Ecto neural progenitor cell (in vitro differentiated cells): ENCODE measurements at regions not wholly inside any gene's neighbourhood (a gene's known extent, or its start where the extent isn't known, plus 50 kb on each side); places are given as distances from the start of the nearest gene placed in this dataset.
"Not testable (repeated sequence)": the region's sequence is repeated elsewhere in the genome, so short reads cannot be mapped to it uniquely, and the experiment has no call there.

Source experiments
- DNase-seq: peaks from one replicate; pipeline ENCODE4 v3.0.0-alpha.2; 2018; ENCODE audit warnings: low spot score

GRCh38 chr21:10325546-10325945 is 195.8 kb upstream of the TPTE start:
- DNase-seq: not testable (repeated sequence)

GRCh38 chr21:10326146-10326545 is 195.2 kb upstream of the TPTE start:
- DNase-seq: not testable (repeated sequence)

GRCh38 chr21:10328646-10329045 is 192.7 kb upstream of the TPTE start:
- DNase-seq: not testable (repeated sequence)

GRCh38 chr21:10330641-10331119 is 190.7 kb upstream of the TPTE start:
- not testable (repeated sequence) for DNase-seq

GRCh38 chr21:10331134-10331533 is 190.2 kb upstream of the TPTE start:
- not testable (repeated sequence) for DNase-seq

GRCh38 chr21:10332935-10333334 is 188.4 kb upstream of the TPTE start:
- not testable (repeated sequence) for DNase-seq

GRCh38 chr21:10334391-10334790 is 187.0 kb upstream of the TPTE start:
- not testable (repeated sequence) for DNase-seq

GRCh38 chr21:10342261-10342956 is 179.0 kb upstream of the TPTE start:
- not testable (repeated sequence) for DNase-seq

- not testable (repeated sequence) for DNase-seq
These were observed 178.0 kb upstream of the TPTE start for GRCh38 chr21:10343146-10343935.

GRCh38 chr21:10344266-10344665 is 177.1 kb upstream of the TPTE start:
- not testable (repeated sequence) for DNase-seq

- not testable (repeated sequence) for DNase-seq
These were observed 176.2 kb upstream of the TPTE start for GRCh38 chr21:10345178-10345612.

GRCh38 chr21:10346249-10346648 is 175.1 kb upstream of the TPTE start:
- not testable (repeated sequence) for DNase-seq

- not testable (repeated sequence) for DNase-seq
These were observed 174.3 kb upstream of the TPTE start for GRCh38 chr21:10346933-10347615.

GRCh38 chr21:10347675-10348074 is 173.7 kb upstream of the TPTE start:
- not testable (repeated sequence) for DNase-seq

GRCh38 chr21:10348150-10348549 is 173.2 kb upstream of the TPTE start:
- not testable (repeated sequence) for DNase-seq

- not testable (repeated sequence) for DNase-seq
These were observed 166.4 kb upstream of the TPTE start for GRCh38 chr21:10354851-10355578.

GRCh38 chr21:10359120-10359519 is 162.3 kb upstream of the TPTE start:
- not testable (repeated sequence) for DNase-seq

- DNase-seq: not testable (repeated sequence)
These were observed 161.5 kb upstream of the TPTE start for GRCh38 chr21:10359911-10360310.

- DNase-seq: not testable (repeated sequence)
These were observed 160.1 kb upstream of the TPTE start for GRCh38 chr21:10361214-10361736.

- DNase-seq: not testable (repeated sequence)
These were observed 158.6 kb upstream of the TPTE start for GRCh38 chr21:10362816-10363215.

- DNase-seq: not testable (repeated sequence)
These were observed 158.1 kb upstream of the TPTE start for GRCh38 chr21:10363321-10363720.
